Ascending aorta (tissue), 2 donors: ENCODE measurements at regions not wholly inside any gene's neighbourhood (a gene's known extent, or its start where the extent isn't known, plus 50 kb on each side); places are given as distances from the start of the nearest gene placed in this dataset.

Experiments used
- DNase-seq, 2 donors: peaks; one replicate each; pipeline ENCODE4 v3.0.0-alpha.2; 2019; ENCODE audit warnings: low spot score in 2 of 2
- H3K27ac ChIP-seq, 2 donors: fragments of 200-600 bp; sonication (generic); one replicate each; pipeline ENCODE4 v1.5.1; 2016 to 2017; ENCODE audit warnings: mild to moderate bottlenecking in 1 of 2
- H3K27me3 ChIP-seq: fragments of 200-600 bp; sonication (generic); one replicate; pipeline ENCODE4 v1.5.1; 2017
- H3K36me3 ChIP-seq, 2 donors: fragments of 200-600 bp; sonication (generic); one replicate each; pipeline ENCODE4 v1.5.1; 2016
- H3K4me1 ChIP-seq, 2 donors: fragments of 200-600 bp; sonication (generic); one replicate each; pipeline ENCODE4 v1.5.1; 2016 to 2017; ENCODE audit warnings: mild to moderate bottlenecking in 1 of 2
- H3K4me3 ChIP-seq, 2 donors: fragments of 200-600 bp; sonication (generic); one replicate each; pipeline ENCODE4 v1.5.1; 2016 to 2017; ENCODE audit warnings: mild to moderate bottlenecking in 1 of 2
- H3K9me3 ChIP-seq, 2 donors: fragments of 200-600 bp; sonication (generic); one replicate each; pipeline ENCODE4 v1.5.1; 2016
- CTCF ChIP-seq, 3 experiments: fragments of 200-600 bp in 2 of 3; fragments of 450-650 bp in 1 of 3; sonication (generic) in 2 of 3; IDR thresholded peaks; one replicate each; pipeline ENCODE4 v1.5.1; 2016 to 2019; ENCODE audit warnings: antibody characterized with exemption in 3 of 3, mild to moderate bottlenecking in 1 of 3, moderate library complexity in 1 of 3
- intact Hi-C: fragments of 100-400 bp; cut with DNase I; formaldehyde crosslinking; loops from one replicate; pipeline ENCODE4 v1.15.1; 2023

- Histone ChIP-seq H3K4me3 (no peak overlapping the region), H3K4me1 (no peaks in the 10 kb centered on the region), H3K27me3 (no peaks in the 10 kb centered on the region), H3K9me3 (no peaks in the 10 kb centered on the region), H3K27ac (no peak overlapping the region), H3K36me3 (no peaks in the 10 kb centered on the region)
- intact Hi-C loops, result no loop called here
- no peak for DNase-seq
- TF ChIP-seq CTCF (IDR thresholded peaks at IDR 0.05), result no peak
These were observed 94.9 kb downstream of the MRPL39 start for GRCh38 chr21:25512095-25513081.

- Histone ChIP-seq H3K4me1 (no peaks in the 10 kb centered on the region), H3K27ac (no peak overlapping the region), H3K9me3 (no peaks in the 10 kb centered on the region), H3K27me3 (no peaks in the 10 kb centered on the region), H3K36me3 (no peaks in the 10 kb centered on the region), H3K4me3 (no peak overlapping the region)
- TF ChIP-seq CTCF (IDR thresholded peaks at IDR 0.05), result no peak
- no peak for DNase-seq
- intact Hi-C loops, result no loop called here
These were observed 97.4 kb downstream of the MRPL39 start for GRCh38 chr21:25509862-25510261.

GRCh38 chr21:25508364-25508763, 98.9 kb downstream of the MRPL39 start:
- DNase-seq, result no peak

GRCh38 chr21:25507522-25507921, 99.8 kb downstream of the MRPL39 start:
- intact Hi-C loops, result no loop called here
- Histone ChIP-seq H3K4me1 (no peaks in the 10 kb centered on the region), H3K4me3 (no peak overlapping the region), H3K36me3 (no peaks in the 10 kb centered on the region), H3K9me3 (no peaks in the 10 kb centered on the region), H3K27me3 (no peaks in the 10 kb centered on the region), H3K27ac (no peak overlapping the region)
- DNase-seq, result no peak
- TF ChIP-seq CTCF (IDR thresholded peaks at IDR 0.05), result no peak

More at GRCh38 chr21:25508364-25508763, 98.9 kb downstream of the MRPL39 start:
- Histone ChIP-seq H3K27me3 (no peaks in the 10 kb centered on the region), H3K4me3 (no peak overlapping the region), H3K27ac (no peak overlapping the region), H3K4me1 (no peaks in the 10 kb centered on the region), H3K36me3 (no peaks in the 10 kb centered on the region), H3K9me3 (no peaks in the 10 kb centered on the region)
- no peak for TF ChIP-seq CTCF (IDR thresholded peaks at IDR 0.05)
- intact Hi-C loops, result no loop called here

- H3K27ac ChIP-seq, result no peak overlapping the region
- intact Hi-C loops, result no loop called here
- H3K4me3 ChIP-seq, result no peak overlapping the region
- no peaks in the 10 kb centered on the region for H3K36me3 ChIP-seq
- DNase-seq, result no peak
- H3K27me3 ChIP-seq, result no peaks in the 10 kb centered on the region
- no peaks in the 10 kb centered on the region for H3K9me3 ChIP-seq
- TF ChIP-seq CTCF (IDR thresholded peaks at IDR 0.05), result no peak
- H3K4me1 ChIP-seq, result no peaks in the 10 kb centered on the region
These were observed 100.4 kb downstream of the MRPL39 start for GRCh38 chr21:25506887-25507286.
